Neural crest cell (in vitro differentiated cells): ENCODE measurements at regions not wholly inside any gene's neighbourhood (a gene's known extent, or its start where the extent isn't known, plus 50 kb on each side); places are given as distances from the start of the nearest gene placed in this dataset.
A peak's percentile ranks its signal among the peaks of the same experiment; 100 is the strongest.

Experiments
- DNase-seq: peaks from one replicate; pipeline ENCODE4 v3.0.0; 2021; ENCODE audit warnings: low read depth, mixed read lengths, low spot score
- H3K27ac Mint-ChIP-seq: one replicate; pipeline ENCODE4 v1.8.0; 2021; ENCODE audit warnings: mild to moderate bottlenecking, mixed read lengths; ENCODE audit not compliant: unreplicated experiment
- H3K27me3 Mint-ChIP-seq: 2 replicates; pipeline ENCODE4 v1.8.0; 2021; ENCODE audit warnings: low read depth, mild to moderate bottlenecking, mixed read lengths
- H3K36me3 Mint-ChIP-seq: 2 replicates; pipeline ENCODE4 v1.8.0; 2021; ENCODE audit warnings: low read depth, mild to moderate bottlenecking, mixed read lengths
- H3K4me1 Mint-ChIP-seq: 2 replicates; pipeline ENCODE4 v1.8.0; 2021; ENCODE audit warnings: mixed read lengths
- H3K4me3 Mint-ChIP-seq: one replicate; pipeline ENCODE4 v1.8.0; 2021; ENCODE audit warnings: mild to moderate bottlenecking, mixed read lengths
- H3K9me3 Mint-ChIP-seq: 2 replicates; pipeline ENCODE4 v1.8.0; 2021; ENCODE audit warnings: mixed read lengths
- TF ChIP-seq, protein P1 (sequence below): fragments of 200-600 bp; sonication (generic); conservative IDR thresholded peaks from 2 replicates; pipeline ENCODE4 v1.5.0; 2021; ENCODE audit warnings: antibody characterized with exemption, mild to moderate bottlenecking

DNA sequence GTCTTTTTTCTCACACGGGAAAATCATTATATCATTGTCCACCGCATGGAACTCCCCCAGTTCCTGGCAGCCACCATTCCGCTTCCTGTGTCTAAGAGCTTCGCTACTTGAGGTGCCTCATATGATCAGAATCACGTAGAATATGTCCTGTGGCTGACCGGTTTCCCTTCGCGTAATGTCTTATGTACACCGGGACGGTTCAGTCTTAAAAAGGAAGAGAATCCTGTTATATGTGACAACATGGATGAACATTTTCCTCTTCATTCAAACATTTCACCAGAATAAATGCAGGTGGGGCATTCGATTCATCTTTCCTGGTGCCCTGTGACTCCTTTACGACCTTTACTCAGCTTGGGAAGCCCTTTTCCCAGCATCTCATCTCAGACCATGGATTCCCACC is 131.7 kb upstream of the TWIST2 start:
- Mint-ChIP-seq H3K4me1 (no peaks in the 10 kb centered on the region), H3K36me3 (no peaks in the 10 kb centered on the region), H3K9me3 (no peaks in the 10 kb centered on the region), H3K27me3 (no peaks in the 10 kb centered on the region), H3K27ac (no peak overlapping the region), H3K4me3 (no peak overlapping the region)
- TF ChIP-seq, protein P1, sequence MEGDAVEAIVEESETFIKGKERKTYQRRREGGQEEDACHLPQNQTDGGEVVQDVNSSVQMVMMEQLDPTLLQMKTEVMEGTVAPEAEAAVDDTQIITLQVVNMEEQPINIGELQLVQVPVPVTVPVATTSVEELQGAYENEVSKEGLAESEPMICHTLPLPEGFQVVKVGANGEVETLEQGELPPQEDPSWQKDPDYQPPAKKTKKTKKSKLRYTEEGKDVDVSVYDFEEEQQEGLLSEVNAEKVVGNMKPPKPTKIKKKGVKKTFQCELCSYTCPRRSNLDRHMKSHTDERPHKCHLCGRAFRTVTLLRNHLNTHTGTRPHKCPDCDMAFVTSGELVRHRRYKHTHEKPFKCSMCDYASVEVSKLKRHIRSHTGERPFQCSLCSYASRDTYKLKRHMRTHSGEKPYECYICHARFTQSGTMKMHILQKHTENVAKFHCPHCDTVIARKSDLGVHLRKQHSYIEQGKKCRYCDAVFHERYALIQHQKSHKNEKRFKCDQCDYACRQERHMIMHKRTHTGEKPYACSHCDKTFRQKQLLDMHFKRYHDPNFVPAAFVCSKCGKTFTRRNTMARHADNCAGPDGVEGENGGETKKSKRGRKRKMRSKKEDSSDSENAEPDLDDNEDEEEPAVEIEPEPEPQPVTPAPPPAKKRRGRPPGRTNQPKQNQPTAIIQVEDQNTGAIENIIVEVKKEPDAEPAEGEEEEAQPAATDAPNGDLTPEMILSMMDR: no peak
- no peak for DNase-seq

DNA sequence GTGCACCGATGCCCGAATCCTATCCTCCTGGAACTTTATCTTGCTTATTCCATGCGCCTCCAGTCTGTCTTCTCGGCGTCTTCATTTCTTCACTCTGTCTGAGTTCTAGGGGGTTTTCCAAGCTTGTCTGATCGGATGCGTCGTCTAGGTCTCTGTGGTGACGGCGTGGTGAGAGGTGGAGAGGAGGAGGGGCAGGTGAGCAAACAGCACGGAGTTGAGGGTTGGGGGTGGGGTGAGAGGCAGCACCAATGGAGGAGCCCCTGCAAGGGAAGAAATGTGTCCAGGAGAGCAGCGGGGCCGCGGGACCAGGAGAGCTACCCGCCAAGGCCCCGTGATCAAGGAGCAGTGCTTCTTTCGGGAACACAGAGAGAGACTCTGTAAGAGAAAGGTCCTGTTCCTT is 131.3 kb upstream of the TWIST2 start:
- H3K36me3 Mint-ChIP-seq: no peaks in the 10 kb centered on the region
- no peak overlapping the region for H3K4me3 Mint-ChIP-seq

DNA sequence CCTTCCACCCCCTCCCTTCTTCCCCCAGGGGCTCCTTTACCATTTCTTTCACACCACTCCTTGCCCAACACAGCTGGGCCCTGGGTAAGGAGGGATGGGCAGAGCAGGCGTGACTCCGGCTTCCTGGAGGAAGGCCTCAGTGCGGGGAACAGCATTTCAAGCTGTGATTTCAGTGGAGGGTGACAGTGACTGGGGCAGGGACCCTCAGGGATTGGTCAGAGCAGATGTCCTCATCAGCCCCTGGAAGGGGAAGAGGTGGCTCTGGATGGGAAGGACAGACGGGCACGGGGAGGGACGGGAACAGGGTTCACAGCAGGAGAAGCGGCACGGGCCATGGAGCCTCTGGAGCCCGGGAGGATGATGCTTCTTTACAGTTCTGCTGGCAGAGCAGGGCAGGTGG is 130.8 kb upstream of the TWIST2 start:
- Mint-ChIP-seq H3K27me3 (no peaks in the 10 kb centered on the region), H3K27ac (no peak overlapping the region), H3K4me1 (no peaks in the 10 kb centered on the region), H3K9me3 (no peaks in the 10 kb centered on the region), H3K36me3 (no peaks in the 10 kb centered on the region), H3K4me3 (no peak overlapping the region)
- TF ChIP-seq, protein P1: no peak
- DNase-seq: no peak

More for the DNA sequence above, 131.3 kb upstream of the TWIST2 start:
- Mint-ChIP-seq H3K9me3 (no peaks in the 10 kb centered on the region), H3K27ac (no peak overlapping the region), H3K4me1 (no peaks in the 10 kb centered on the region), H3K27me3 (no peaks in the 10 kb centered on the region)
- DNase-seq: no peak
- TF ChIP-seq, protein P1: no peak

DNA sequence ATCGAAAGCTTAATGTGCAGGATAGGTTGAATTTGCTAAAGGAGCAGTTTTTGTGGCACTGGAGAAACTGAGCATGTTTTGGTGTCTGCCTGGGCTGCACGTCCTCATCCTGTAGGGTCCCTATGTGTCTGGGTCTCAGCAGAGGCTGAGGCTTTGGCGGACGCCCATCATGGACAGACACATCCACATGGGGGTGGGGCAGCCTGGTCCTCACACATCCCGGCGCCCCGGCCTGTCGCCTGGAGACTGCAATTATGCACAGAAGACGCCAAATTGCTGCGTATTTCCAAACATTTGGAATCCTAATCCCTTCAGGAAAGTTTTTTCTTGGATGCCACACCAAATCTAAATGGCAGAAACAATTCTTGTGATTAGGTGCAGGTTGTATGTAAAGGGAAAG is 128.2 kb upstream of the TWIST2 start:
- H3K27ac Mint-ChIP-seq: no peak overlapping the region
- H3K9me3 Mint-ChIP-seq: no peaks in the 10 kb centered on the region
- H3K4me3 Mint-ChIP-seq: no peak overlapping the region
- TF ChIP-seq, protein P1: no peak
- no peaks in the 10 kb centered on the region for H3K27me3 Mint-ChIP-seq
- no peak for DNase-seq
- H3K36me3 Mint-ChIP-seq: peaks cover 2% of the 10 kb centered on the region
- H3K4me1 Mint-ChIP-seq: no peaks in the 10 kb centered on the region

DNA sequence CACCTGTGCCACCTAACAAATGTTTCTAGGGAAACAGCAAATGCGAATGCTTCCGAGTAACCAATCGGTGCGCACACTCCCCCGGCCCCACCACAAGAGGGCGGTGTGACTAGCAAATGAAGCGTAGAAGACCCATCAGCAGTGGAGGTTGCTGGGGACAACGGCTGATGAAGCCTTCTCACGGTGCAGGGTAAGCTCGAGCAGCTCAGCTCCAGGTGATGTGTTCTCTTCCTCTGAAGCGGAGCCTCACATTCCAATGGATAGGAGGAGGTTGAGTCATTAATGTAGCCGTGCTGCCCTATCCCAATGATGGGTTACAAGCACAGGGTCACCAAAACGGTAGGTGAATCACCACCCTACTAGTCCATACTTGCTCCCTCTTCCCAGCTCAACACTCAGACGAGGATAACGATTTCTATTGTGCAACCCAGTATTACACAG is 127.6 kb upstream of the TWIST2 start:
- TF ChIP-seq, protein P1: peak; percentile 73
- H3K27me3 Mint-ChIP-seq: no peaks in the 10 kb centered on the region
- peaks cover 2% of the 10 kb centered on the region for H3K36me3 Mint-ChIP-seq
- peak; percentile 52 for DNase-seq
- H3K27ac Mint-ChIP-seq: no peak overlapping the region
- no peaks in the 10 kb centered on the region for H3K9me3 Mint-ChIP-seq
- H3K4me1 Mint-ChIP-seq: no peaks in the 10 kb centered on the region
- H3K4me3 Mint-ChIP-seq: no peak overlapping the region

DNA sequence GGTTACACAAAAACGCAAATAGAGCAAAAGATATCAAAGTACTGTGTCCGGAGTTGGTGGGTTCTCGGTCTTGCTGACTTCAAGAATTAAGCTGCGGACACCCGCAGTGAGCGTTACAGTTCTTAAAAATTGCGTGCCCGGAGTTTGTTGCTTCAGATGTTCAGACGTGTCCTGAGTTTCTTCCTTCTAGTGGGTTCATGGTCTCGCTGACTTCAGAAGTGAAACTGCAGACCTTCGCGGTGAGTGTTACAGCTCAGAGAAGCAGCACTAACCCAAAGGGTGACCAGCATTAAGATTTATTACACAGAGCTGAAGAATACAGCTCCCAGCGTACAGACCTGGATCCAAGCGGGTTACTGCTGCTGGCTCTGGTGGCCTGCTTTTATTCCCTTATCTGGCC is 125.7 kb upstream of the TWIST2 start:
- TF ChIP-seq, protein P1: no peak
- H3K9me3 Mint-ChIP-seq: peaks cover 2% of the 10 kb centered on the region
- no peaks in the 10 kb centered on the region for H3K4me1 Mint-ChIP-seq
- no peak overlapping the region for H3K4me3 Mint-ChIP-seq
- H3K27ac Mint-ChIP-seq: no peak overlapping the region
- no peaks in the 10 kb centered on the region for H3K27me3 Mint-ChIP-seq
- H3K36me3 Mint-ChIP-seq: peaks cover 2% of the 10 kb centered on the region
- DNase-seq: no peak
